Liver (tissue), 8 donors: ENCODE measurements at regions not wholly inside any gene's neighbourhood (a gene's known extent, or its start where the extent isn't known, plus 50 kb on each side); places are given as distances from the start of the nearest gene placed in this dataset.

Experiments
- DNase-seq: peaks from one replicate; pipeline ENCODE4 v3.0.0-alpha.2; 2017; ENCODE audit warnings: low spot score
- H3K27ac ChIP-seq, 2 donors: one replicate each; pipeline ENCODE4 v1.7.0; 2013; ENCODE audit warnings: inconsistent platforms in 2 of 2, low read length in 2 of 2, control low read depth in 1 of 2, low read depth in 1 of 2, mild to moderate bottlenecking in 1 of 2
- H3K27me3 ChIP-seq, 4 donors: one replicate each; pipeline versions ENCODE4 v1.6.1 to v1.7.0; 2013; ENCODE audit warnings: low read length in 3 of 4, inconsistent platforms in 1 of 4, mild to moderate bottlenecking in 1 of 4, moderate library complexity in 1 of 4; ENCODE audit not compliant: control insufficient read depth in 4 of 4, insufficient read depth in 4 of 4
- H3K36me3 ChIP-seq, 4 donors: one replicate each; pipeline versions ENCODE4 v1.6.1 to v1.7.0; 2013; ENCODE audit warnings: low read length in 3 of 4, mild to moderate bottlenecking in 3 of 4, low read depth in 1 of 4, moderate library complexity in 1 of 4; ENCODE audit not compliant: control insufficient read depth in 4 of 4, insufficient read depth in 3 of 4
- H3K4me1 ChIP-seq, 4 donors: one replicate each; pipeline versions ENCODE4 v1.6.1 to v1.7.0; 2013; ENCODE audit warnings: low read length in 3 of 4, mild to moderate bottlenecking in 3 of 4, moderate library complexity in 1 of 4; ENCODE audit not compliant: control insufficient read depth in 4 of 4, insufficient read depth in 4 of 4
- H3K4me3 ChIP-seq, 3 donors: one replicate each; pipeline versions ENCODE4 v1.6.1 to v1.7.0; 2013; ENCODE audit warnings: low read length in 3 of 3, control low read depth in 1 of 3, low read depth in 1 of 3, mild to moderate bottlenecking in 1 of 3
- H3K9ac ChIP-seq, 2 donors: one replicate each; pipeline ENCODE4 v1.7.0; 2013; ENCODE audit warnings: low read length in 2 of 2, mild to moderate bottlenecking in 2 of 2, moderate library complexity in 2 of 2, control low read depth in 1 of 2, low read depth in 1 of 2
- H3K9me3 ChIP-seq, 4 donors: one replicate each; pipeline versions ENCODE4 v1.6.1 to v1.7.0; 2013; ENCODE audit warnings: low read length in 3 of 4; ENCODE audit not compliant: control insufficient read depth in 4 of 4
- EGR1 ChIP-seq, 2 donors: IDR thresholded peaks; 2 replicates each; pipeline ENCODE4 v1.6.1; 2016 to 2018; ENCODE audit warnings: antibody characterized with exemption in 2 of 2, low read depth in 2 of 2
- FOXA1 ChIP-seq: IDR thresholded peaks from 2 replicates; pipeline ENCODE4 v1.6.1; 2016; ENCODE audit warnings: antibody characterized with exemption
- FOXA2 ChIP-seq: IDR thresholded peaks from 2 replicates; pipeline ENCODE4 v1.6.1; 2016; ENCODE audit warnings: antibody characterized with exemption
- GABPA ChIP-seq, 2 donors: IDR thresholded peaks in 1 of 2; conservative IDR thresholded peaks in 1 of 2; 2 replicates each; pipeline ENCODE4 v1.6.1; 2016; ENCODE audit warnings: antibody characterized with exemption in 2 of 2, mild to moderate bottlenecking in 1 of 2, moderate library complexity in 1 of 2
- HNF4A ChIP-seq, 2 donors: conservative IDR thresholded peaks; 2 replicates each; pipeline ENCODE4 v1.6.1; 2016; ENCODE audit warnings: antibody characterized with exemption in 2 of 2, mild to moderate bottlenecking in 2 of 2
- HNF4G ChIP-seq: IDR thresholded peaks from 2 replicates; pipeline ENCODE4 v1.6.1; 2016; ENCODE audit warnings: antibody characterized with exemption
- JUND ChIP-seq, 2 donors: IDR thresholded peaks; 2 replicates each; pipeline ENCODE4 v1.6.1; 2016; ENCODE audit warnings: antibody characterized with exemption in 2 of 2
- NR2F2 ChIP-seq: IDR thresholded peaks from 2 replicates; pipeline ENCODE4 v1.6.1; 2016; ENCODE audit warnings: antibody characterized with exemption
- RAD21 ChIP-seq, 2 donors: IDR thresholded peaks; 2 replicates each; pipeline ENCODE4 v1.6.1; 2016; ENCODE audit warnings: antibody characterized with exemption in 2 of 2, mild to moderate bottlenecking in 2 of 2
- RXRA ChIP-seq, 2 donors: IDR thresholded peaks; 2 replicates each; pipeline ENCODE4 v1.6.1; 2017 to 2018; ENCODE audit warnings: antibody characterized with exemption in 2 of 2, mild to moderate bottlenecking in 1 of 2
- SP1 ChIP-seq: IDR thresholded peaks from 2 replicates; pipeline ENCODE4 v1.6.1; 2018; ENCODE audit warnings: antibody characterized with exemption, mild to moderate bottlenecking
- TAF1 ChIP-seq: conservative IDR thresholded peaks from 2 replicates; pipeline ENCODE4 v1.6.1; 2016; ENCODE audit warnings: antibody characterized with exemption, mild to moderate bottlenecking
- YY1 ChIP-seq: IDR thresholded peaks from 2 replicates; pipeline ENCODE4 v1.6.1; 2016; ENCODE audit warnings: antibody characterized with exemption, mild to moderate bottlenecking
- whole genome bisulfite sequencing: extraction: QIAGEN DNeasy Blood & Tissue Kit; methylation state at CpG from one replicate; pipeline ENCODE4 v1.1.7; 2013; 5-methylcytosine and 5-hydroxymethylcytosine counted together
- TF ChIP-seq, protein P1 (sequence below): IDR thresholded peaks from 2 replicates; pipeline ENCODE4 v1.6.1; 2016; ENCODE audit warnings: antibody characterized with exemption, mild to moderate bottlenecking
- TF ChIP-seq, protein P2 (sequence below): fragments of 150-350 bp; IDR thresholded peaks from 2 replicates; pipeline ENCODE4 v1.5.1; 2017; ENCODE audit warnings: improper control_type of control experiment, low read depth, low read length; ENCODE audit not compliant: missing input control
- TF ChIP-seq, protein P3 (sequence below): IDR thresholded peaks from 2 replicates; pipeline ENCODE4 v1.6.1; 2016; ENCODE audit warnings: antibody characterized with exemption
- TF ChIP-seq, protein P4 (sequence below): IDR thresholded peaks from 2 replicates; pipeline ENCODE4 v1.6.1; 2016; ENCODE audit warnings: antibody characterized with exemption
- donor health status: healthy.
- donor health status: healthy.
- donor health status: healthy.
- donor health status: healthy.
- donor health status: healthy.

DNA sequence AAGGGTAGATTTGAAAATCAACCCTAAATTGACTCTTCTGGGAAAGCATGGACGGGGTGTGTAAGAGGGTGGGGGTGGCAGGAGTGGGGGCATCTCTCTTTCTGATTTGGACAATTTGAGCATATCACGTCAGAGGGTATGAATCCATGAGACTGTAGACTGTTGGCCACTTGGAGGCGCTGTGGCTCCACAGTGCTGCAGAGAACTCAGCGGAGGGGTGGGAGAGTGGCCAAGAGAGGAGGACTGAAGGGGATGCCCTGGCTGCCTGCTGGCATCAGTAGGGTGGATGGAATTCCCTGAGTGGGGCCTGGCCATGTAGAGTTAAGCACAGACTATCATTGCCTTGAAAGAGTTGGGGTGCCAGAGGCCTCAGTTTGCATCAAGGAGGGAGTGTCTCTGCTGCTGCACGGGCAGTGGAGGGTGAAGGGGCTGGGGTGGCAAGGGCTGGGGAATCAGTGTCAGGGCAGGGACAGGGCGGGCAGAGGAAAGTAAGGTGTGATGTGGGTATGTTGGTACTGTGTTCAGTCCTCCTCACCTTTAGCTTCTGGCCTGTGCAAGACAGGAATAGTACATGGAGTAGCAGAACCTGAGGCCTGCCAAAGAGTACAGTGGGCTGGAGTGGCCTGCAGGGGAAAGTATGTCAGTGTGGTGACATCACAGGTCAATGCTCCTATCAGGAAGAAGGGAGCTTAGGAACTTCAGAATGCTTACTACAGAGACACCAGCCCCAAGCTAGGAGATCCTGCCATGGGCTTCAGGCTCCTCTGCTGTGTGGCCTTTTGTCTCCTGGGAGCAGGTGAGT lies 133.5 kb upstream of the PRSS58 start:
- no peak for DNase-seq
- no peak overlapping the region for H3K4me3 ChIP-seq
- H3K36me3 ChIP-seq = no peaks in the 10 kb centered on the region
- H3K27me3 ChIP-seq = peaks cover 0 to 6% (median 0%) of the 10 kb centered on the region in 4 donors
- no peaks in the 10 kb centered on the region for H3K4me1 ChIP-seq
- H3K27ac ChIP-seq = no peak overlapping the region
- TF ChIP-seq NR2F2 (no peak), FOXA2 (no peak), RXRA (IDR thresholded peaks at IDR 0.05) (no peak), HNF4G (no peak), JUND (IDR thresholded peaks at IDR 0.05) (no peak), YY1 (no peak), FOXA1 (no peak), EGR1 (IDR thresholded peaks at IDR 0.05; ENCODE audit: low read depth in 2 of 2) (no peak), RAD21 (IDR thresholded peaks at IDR 0.05) (no peak), TAF1 (no peak), SP1 (no peak), GABPA (IDR thresholded peaks at IDR 0.05 in 1 of 2, conservative IDR thresholded peaks at IDR 0.05 in 1 of 2) (no peak), HNF4A (conservative IDR thresholded peaks at IDR 0.05) (no peak)
- TF ChIP-seq, protein P1, sequence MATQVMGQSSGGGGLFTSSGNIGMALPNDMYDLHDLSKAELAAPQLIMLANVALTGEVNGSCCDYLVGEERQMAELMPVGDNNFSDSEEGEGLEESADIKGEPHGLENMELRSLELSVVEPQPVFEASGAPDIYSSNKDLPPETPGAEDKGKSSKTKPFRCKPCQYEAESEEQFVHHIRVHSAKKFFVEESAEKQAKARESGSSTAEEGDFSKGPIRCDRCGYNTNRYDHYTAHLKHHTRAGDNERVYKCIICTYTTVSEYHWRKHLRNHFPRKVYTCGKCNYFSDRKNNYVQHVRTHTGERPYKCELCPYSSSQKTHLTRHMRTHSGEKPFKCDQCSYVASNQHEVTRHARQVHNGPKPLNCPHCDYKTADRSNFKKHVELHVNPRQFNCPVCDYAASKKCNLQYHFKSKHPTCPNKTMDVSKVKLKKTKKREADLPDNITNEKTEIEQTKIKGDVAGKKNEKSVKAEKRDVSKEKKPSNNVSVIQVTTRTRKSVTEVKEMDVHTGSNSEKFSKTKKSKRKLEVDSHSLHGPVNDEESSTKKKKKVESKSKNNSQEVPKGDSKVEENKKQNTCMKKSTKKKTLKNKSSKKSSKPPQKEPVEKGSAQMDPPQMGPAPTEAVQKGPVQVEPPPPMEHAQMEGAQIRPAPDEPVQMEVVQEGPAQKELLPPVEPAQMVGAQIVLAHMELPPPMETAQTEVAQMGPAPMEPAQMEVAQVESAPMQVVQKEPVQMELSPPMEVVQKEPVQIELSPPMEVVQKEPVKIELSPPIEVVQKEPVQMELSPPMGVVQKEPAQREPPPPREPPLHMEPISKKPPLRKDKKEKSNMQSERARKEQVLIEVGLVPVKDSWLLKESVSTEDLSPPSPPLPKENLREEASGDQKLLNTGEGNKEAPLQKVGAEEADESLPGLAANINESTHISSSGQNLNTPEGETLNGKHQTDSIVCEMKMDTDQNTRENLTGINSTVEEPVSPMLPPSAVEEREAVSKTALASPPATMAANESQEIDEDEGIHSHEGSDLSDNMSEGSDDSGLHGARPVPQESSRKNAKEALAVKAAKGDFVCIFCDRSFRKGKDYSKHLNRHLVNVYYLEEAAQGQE = no peak
- TF ChIP-seq, protein P2, sequence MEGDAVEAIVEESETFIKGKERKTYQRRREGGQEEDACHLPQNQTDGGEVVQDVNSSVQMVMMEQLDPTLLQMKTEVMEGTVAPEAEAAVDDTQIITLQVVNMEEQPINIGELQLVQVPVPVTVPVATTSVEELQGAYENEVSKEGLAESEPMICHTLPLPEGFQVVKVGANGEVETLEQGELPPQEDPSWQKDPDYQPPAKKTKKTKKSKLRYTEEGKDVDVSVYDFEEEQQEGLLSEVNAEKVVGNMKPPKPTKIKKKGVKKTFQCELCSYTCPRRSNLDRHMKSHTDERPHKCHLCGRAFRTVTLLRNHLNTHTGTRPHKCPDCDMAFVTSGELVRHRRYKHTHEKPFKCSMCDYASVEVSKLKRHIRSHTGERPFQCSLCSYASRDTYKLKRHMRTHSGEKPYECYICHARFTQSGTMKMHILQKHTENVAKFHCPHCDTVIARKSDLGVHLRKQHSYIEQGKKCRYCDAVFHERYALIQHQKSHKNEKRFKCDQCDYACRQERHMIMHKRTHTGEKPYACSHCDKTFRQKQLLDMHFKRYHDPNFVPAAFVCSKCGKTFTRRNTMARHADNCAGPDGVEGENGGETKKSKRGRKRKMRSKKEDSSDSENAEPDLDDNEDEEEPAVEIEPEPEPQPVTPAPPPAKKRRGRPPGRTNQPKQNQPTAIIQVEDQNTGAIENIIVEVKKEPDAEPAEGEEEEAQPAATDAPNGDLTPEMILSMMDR = no peak
- TF ChIP-seq, protein P3, sequence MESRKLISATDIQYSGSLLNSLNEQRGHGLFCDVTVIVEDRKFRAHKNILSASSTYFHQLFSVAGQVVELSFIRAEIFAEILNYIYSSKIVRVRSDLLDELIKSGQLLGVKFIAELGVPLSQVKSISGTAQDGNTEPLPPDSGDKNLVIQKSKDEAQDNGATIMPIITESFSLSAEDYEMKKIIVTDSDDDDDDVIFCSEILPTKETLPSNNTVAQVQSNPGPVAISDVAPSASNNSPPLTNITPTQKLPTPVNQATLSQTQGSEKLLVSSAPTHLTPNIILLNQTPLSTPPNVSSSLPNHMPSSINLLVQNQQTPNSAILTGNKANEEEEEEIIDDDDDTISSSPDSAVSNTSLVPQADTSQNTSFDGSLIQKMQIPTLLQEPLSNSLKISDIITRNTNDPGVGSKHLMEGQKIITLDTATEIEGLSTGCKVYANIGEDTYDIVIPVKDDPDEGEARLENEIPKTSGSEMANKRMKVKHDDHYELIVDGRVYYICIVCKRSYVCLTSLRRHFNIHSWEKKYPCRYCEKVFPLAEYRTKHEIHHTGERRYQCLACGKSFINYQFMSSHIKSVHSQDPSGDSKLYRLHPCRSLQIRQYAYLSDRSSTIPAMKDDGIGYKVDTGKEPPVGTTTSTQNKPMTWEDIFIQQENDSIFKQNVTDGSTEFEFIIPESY = no peak
- TF ChIP-seq, protein P4, sequence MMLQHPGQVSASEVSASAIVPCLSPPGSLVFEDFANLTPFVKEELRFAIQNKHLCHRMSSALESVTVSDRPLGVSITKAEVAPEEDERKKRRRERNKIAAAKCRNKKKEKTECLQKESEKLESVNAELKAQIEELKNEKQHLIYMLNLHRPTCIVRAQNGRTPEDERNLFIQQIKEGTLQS = no peak
- no peak overlapping the region for H3K9ac ChIP-seq
- no peaks in the 10 kb centered on the region for H3K9me3 ChIP-seq
- WGBS = 61% methylated on average over 6 of the region's 6 CpGs
